Neural cell (in vitro differentiated cells): ENCODE measurements at regions not wholly inside any gene's neighbourhood (a gene's known extent, or its start where the extent isn't known, plus 50 kb on each side); places are given as distances from the start of the nearest gene placed in this dataset.

Experiments used
- EP300 ChIP-seq: fragments of 450-650 bp; conservative IDR thresholded peaks from 2 replicates; pipeline ENCODE4 v1.6.1; 2014; ENCODE audit warnings: antibody characterized with exemption, mild to moderate bottlenecking, moderate library complexity; ENCODE audit not compliant: poor library complexity, severe bottlenecking
- EZH2 ChIP-seq: fragments of 200-600, 300-800 bp; shearing (Covaris generic), sonication (generic); IDR thresholded peaks from 2 replicates; pipeline ENCODE4 v1.6.1; 2014; ENCODE audit warnings: antibody characterized with exemption, low read length, borderline replicate concordance, mild to moderate bottlenecking; ENCODE audit not compliant: insufficient read depth, poor library complexity, severe bottlenecking
- REST ChIP-seq: IDR thresholded peaks from 2 replicates; pipeline ENCODE4 v1.6.1; 2012; ENCODE audit warnings: borderline replicate concordance
- TAF1 ChIP-seq: IDR thresholded peaks from 2 replicates; pipeline ENCODE4 v1.6.1; 2012; ENCODE audit warnings: low read depth
- TF ChIP-seq, protein P1 (sequence below): fragments of 450-650 bp; IDR thresholded peaks from 2 replicates; pipeline ENCODE4 v1.5.1; 2014; ENCODE audit warnings: antibody characterized with exemption, mild to moderate bottlenecking, moderate library complexity; ENCODE audit not compliant: poor library complexity, severe bottlenecking

DNA sequence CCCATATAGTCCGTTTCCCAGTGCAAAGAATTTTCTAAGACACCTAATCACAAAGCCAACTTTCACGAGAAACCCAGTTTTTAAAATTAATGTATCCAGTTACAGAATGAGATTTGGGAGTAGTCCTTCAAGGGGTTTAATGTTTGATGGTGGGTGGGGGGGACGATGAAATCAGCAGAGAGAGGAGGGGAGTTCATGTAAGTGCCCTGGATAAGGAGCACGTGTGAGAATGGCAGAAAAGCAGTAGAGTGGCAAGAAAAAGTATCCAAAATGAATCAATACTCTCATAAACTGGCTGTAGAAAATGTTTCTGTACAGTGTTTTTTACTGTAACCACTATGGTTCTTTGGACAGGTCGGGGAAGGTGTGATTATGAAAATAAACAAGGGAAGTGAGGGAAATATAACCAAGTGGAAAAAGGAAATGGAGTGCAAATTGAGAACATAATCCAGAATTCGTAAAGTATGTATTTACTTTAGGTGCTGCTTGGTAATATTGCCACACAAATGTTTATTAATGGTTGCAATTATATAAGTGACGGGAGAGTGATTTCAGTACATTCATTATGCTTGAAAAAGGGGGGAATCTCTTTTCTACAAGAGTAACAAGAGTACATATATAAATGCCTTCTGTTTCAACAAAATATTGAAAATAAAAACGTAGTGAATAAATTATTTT is 118.7 kb upstream of the RRP15 start:
- TF ChIP-seq, protein P1, sequence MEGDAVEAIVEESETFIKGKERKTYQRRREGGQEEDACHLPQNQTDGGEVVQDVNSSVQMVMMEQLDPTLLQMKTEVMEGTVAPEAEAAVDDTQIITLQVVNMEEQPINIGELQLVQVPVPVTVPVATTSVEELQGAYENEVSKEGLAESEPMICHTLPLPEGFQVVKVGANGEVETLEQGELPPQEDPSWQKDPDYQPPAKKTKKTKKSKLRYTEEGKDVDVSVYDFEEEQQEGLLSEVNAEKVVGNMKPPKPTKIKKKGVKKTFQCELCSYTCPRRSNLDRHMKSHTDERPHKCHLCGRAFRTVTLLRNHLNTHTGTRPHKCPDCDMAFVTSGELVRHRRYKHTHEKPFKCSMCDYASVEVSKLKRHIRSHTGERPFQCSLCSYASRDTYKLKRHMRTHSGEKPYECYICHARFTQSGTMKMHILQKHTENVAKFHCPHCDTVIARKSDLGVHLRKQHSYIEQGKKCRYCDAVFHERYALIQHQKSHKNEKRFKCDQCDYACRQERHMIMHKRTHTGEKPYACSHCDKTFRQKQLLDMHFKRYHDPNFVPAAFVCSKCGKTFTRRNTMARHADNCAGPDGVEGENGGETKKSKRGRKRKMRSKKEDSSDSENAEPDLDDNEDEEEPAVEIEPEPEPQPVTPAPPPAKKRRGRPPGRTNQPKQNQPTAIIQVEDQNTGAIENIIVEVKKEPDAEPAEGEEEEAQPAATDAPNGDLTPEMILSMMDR: no peak
- TF ChIP-seq EP300: no peak
- no peak for TF ChIP-seq EZH2
- no peak for TF ChIP-seq TAF1
- TF ChIP-seq REST: no peak
